GM12878 (cell line): ENCODE measurements at regions not wholly inside any gene's neighbourhood (a gene's known extent, or its start where the extent isn't known, plus 50 kb on each side); places are given as distances from the start of the nearest gene placed in this dataset.

ENCODE experiments used
- ATAC-seq: fragments of 200-7000 bp; cut with Tn5 transposase; 3 replicates; pipeline ENCODE4 v1.9.1; 2020; ENCODE audit warnings: mild to moderate bottlenecking, moderate library complexity
- BruUV-seq: library from RNA; stranded (reverse); fragments of 400-500 nt; replicated peaks from 2 replicates; lab custom pipeline; 2021; lab: Mats Ljungman, UMichigan
- CTCF ChIA-PET: fragments of 300-600 bp; sonication (Branson Sonifier 250); formaldehyde crosslinking; extraction: SDS; loops from one replicate; lab custom pipeline; 2021; ENCODE audit warnings: inconsistent platforms; lab: Yijun Ruan, JAX
- POLR2A ChIA-PET: fragments of 350-600 bp; formaldehyde crosslinking; extraction: SDS; loops from one replicate; lab custom pipeline; 2021; ENCODE audit warnings: inconsistent platforms; lab: Charles Lee
- RAD21 ChIA-PET: fragments of 300-600 bp; sonication (Branson Sonifier 250); formaldehyde crosslinking; loops from one replicate; lab custom pipeline; 2023; ENCODE audit warnings: antibody characterized with exemption; ENCODE audit not compliant: unreplicated experiment; lab: Charles Lee
- SMC1A ChIA-PET: fragments of 300-600 bp; sonication (Branson Sonifier 250); formaldehyde crosslinking; loops from one replicate; lab custom pipeline; 2023; ENCODE audit not compliant: unreplicated experiment, uncharacterized antibody; lab: Charles Lee
- DNase-seq: peaks from one replicate; pipeline ENCODE4 v3.0.0-alpha.2; 2011; ENCODE audit warnings: low read depth, low spot score
- FAIRE-seq: peaks from 3 replicates; lab custom pipeline; 2011; peaks lifted over from hg19 to GRCh38; lab: Jason Lieb, UNC
- H2AFZ ChIP-seq: 2 replicates; pipeline ENCODE4 v1.6.0; 2011; ENCODE audit warnings: low read depth, low read length, control low read depth; ENCODE audit not compliant: control insufficient read depth
- H3K27ac ChIP-seq: 2 replicates; pipeline ENCODE4 v1.5.1; 2011; ENCODE audit warnings: control low read depth; ENCODE audit not compliant: control insufficient read depth, insufficient read depth
- H3K27me3 ChIP-seq, 2 experiments: replicated peaks in 1 of 2; 2 replicates each; pipeline versions ENCODE4 v1.6.0 to v1.6.1; 2011; ENCODE audit warnings: low read length in 1 of 2; ENCODE audit not compliant: control insufficient read depth in 2 of 2, insufficient read depth in 2 of 2
- H3K36me3 ChIP-seq, 2 experiments: 2 replicates each; pipeline ENCODE4 v1.5.1; 2011; ENCODE audit warnings: low read length in 1 of 2; ENCODE audit not compliant: control insufficient read depth in 2 of 2, insufficient read depth in 2 of 2
- H3K4me1 ChIP-seq: 2 replicates; pipeline ENCODE4 v1.6.1; 2011; ENCODE audit warnings: mild to moderate bottlenecking, low read length, moderate library complexity, mixed read lengths; ENCODE audit not compliant: control insufficient read depth, insufficient read depth
- H3K4me2 ChIP-seq: 2 replicates; pipeline ENCODE4 v1.6.0; 2011; ENCODE audit warnings: control low read depth; ENCODE audit not compliant: control insufficient read depth, insufficient read depth
- H3K4me3 ChIP-seq: fragments of 200-600 bp; sonication (generic); 2 replicates; pipeline ENCODE4 v1.5.1; 2016
- H3K79me2 ChIP-seq: 2 replicates; pipeline ENCODE4 v1.6.0; 2011; ENCODE audit warnings: low read length; ENCODE audit not compliant: control insufficient read depth, insufficient read depth
- H3K9ac ChIP-seq: 2 replicates; pipeline ENCODE4 v1.8.0; 2011; ENCODE audit warnings: low read length, control low read depth, mixed read lengths; ENCODE audit not compliant: control insufficient read depth, insufficient read depth
- H3K9me3 ChIP-seq: replicated peaks from 3 replicates; pipeline ENCODE4 v1.5.1; 2011; ENCODE audit warnings: mild to moderate bottlenecking, low read length; ENCODE audit not compliant: control insufficient read depth, insufficient read depth
- H4K20me1 ChIP-seq: 2 replicates; pipeline ENCODE4 v1.6.0; 2011; ENCODE audit not compliant: control insufficient read depth, insufficient read depth
- BHLHE40 ChIP-seq, 2 experiments: fragments of 450-650 bp in 1 of 2; IDR thresholded peaks; 2 replicates each; pipeline ENCODE4 v1.6.1; 2011 to 2017; ENCODE audit warnings: low read depth in 2 of 2, borderline replicate concordance in 1 of 2, improper control_type of control experiment in 1 of 2, low read length in 1 of 2, mild to moderate bottlenecking in 1 of 2
- EGR1 ChIP-seq, 2 experiments: IDR thresholded peaks; 1 replicate in 1 of 2; 2 replicates in 1 of 2; pipeline ENCODE4 v1.6.1; 2011 to 2012; ENCODE audit warnings: low read depth in 2 of 2, low read length in 2 of 2, borderline replicate concordance in 1 of 2, mild to moderate bottlenecking in 1 of 2, moderate library complexity in 1 of 2
- EP300 ChIP-seq, 2 experiments: fragments of 150-350 bp in 1 of 2; IDR thresholded peaks; 2 replicates each; pipeline ENCODE4 v1.6.1; 2011 to 2012; ENCODE audit warnings: low read depth in 2 of 2, low read length in 2 of 2, borderline replicate concordance in 1 of 2, improper control_type of control experiment in 1 of 2, inconsistent platforms in 1 of 2; ENCODE audit not compliant: control insufficient read depth in 1 of 2
- LARP7 ChIP-seq: fragments of 450-650 bp; IDR thresholded peaks from 2 replicates; pipeline ENCODE4 v1.6.1; 2017; ENCODE audit warnings: mild to moderate bottlenecking
- MYB ChIP-seq: fragments of 150-350 bp; IDR thresholded peaks from 2 replicates; pipeline ENCODE4 v1.6.1; 2014; ENCODE audit warnings: mild to moderate bottlenecking, low read depth, low read length, borderline replicate concordance
- POU2F2 ChIP-seq: IDR thresholded peaks from 3 replicates; pipeline ENCODE4 v1.6.1; 2011; ENCODE audit warnings: low read depth, mild to moderate bottlenecking, low read length, borderline replicate concordance
- SKIL ChIP-seq: fragments of 450-650 bp; IDR thresholded peaks from 2 replicates; pipeline ENCODE4 v1.6.1; 2017; ENCODE audit warnings: mild to moderate bottlenecking, low read depth, inconsistent platforms; ENCODE audit not compliant: poor library complexity, severe bottlenecking
- SMAD1 ChIP-seq: fragments of 450-650 bp; IDR thresholded peaks from 2 replicates; pipeline ENCODE4 v1.6.1; 2018; ENCODE audit warnings: mild to moderate bottlenecking, low read depth; ENCODE audit not compliant: partially characterized antibody
- TAF1 ChIP-seq: IDR thresholded peaks from 2 replicates; pipeline ENCODE4 v1.6.1; 2011; ENCODE audit warnings: mild to moderate bottlenecking, low read depth, low read length, borderline replicate concordance
- WGBS: methylation state at CpG from one replicate; pipeline ENCODE4 v1.1.6; 2016; ENCODE audit warnings: low lambda C conversion rate; ENCODE audit not compliant: insufficient replicate concordance, insufficient coverage; ENCODE audit errors: missing lambda C conversion rate; 5-methylcytosine and 5-hydroxymethylcytosine counted together
- in situ Hi-C: fragments of 300-500 bp; cut with MboI; formaldehyde crosslinking; loops from 9 replicates; pipeline ENCODE4 v1.14.3; 2018; ENCODE audit warnings: mixed read lengths
- intact Hi-C: fragments of 100-400 bp; cut with micrococcal nuclease; formaldehyde crosslinking; loops from one replicate; pipeline ENCODE4 v1.14.2; 2022; ENCODE audit not compliant: unreplicated experiment
- TF ChIP-seq, protein P1 (sequence below): fragments of 450-650 bp; IDR thresholded peaks from 2 replicates; pipeline ENCODE4 v1.6.1; 2018; ENCODE audit warnings: mild to moderate bottlenecking, low read depth, moderate library complexity; ENCODE audit not compliant: partially characterized antibody

GRCh38 chr5:112511920-112512319, 92.8 kb upstream of the EPB41L4A start:
- SMC1A ChIA-PET: interaction anchor here (1.3 to 2.8 kb wide), 5 partner anchors 11 to 251 kb away, joined by 3 to 10 read pairs (median 7); no protein-coding TSS in a partner anchor
- H4K20me1 ChIP-seq: no peaks in the 10 kb centered on the region
- RAD21 ChIA-PET: no interaction called here
- H3K79me2 ChIP-seq: no peaks in the 10 kb centered on the region
- H3K4me1 ChIP-seq: no peaks in the 10 kb centered on the region
- no peak overlapping the region for H3K27ac ChIP-seq
- H3K27me3 ChIP-seq: no peaks in the 10 kb centered on the region
- in situ Hi-C loops: no loop called here
- POLR2A ChIA-PET: no interaction called here
- no peak overlapping the region for H2AFZ ChIP-seq
- H3K9me3 ChIP-seq: no peaks in the 10 kb centered on the region
- intact Hi-C loops: no loop called here
- H3K4me2 ChIP-seq: no peak overlapping the region
- no peak for TF ChIP-seq TAF1
- TF ChIP-seq EP300 (IDR thresholded peaks at IDR 0.05; ENCODE audit: borderline replicate concordance in 1 of 2, control insufficient read depth in 1 of 2, low read depth in 2 of 2, low read length in 2 of 2): no peak
- no TSS peak for BruUV-seq
- DNase-seq (no peak), FAIRE-seq (no peak), ATAC-seq (no peak)
- H3K4me3 ChIP-seq: no peak overlapping the region
- no peaks in the 10 kb centered on the region for H3K36me3 ChIP-seq
- no peak overlapping the region for H3K9ac ChIP-seq
- CTCF ChIA-PET: interaction anchor here (0.9 to 2.9 kb wide), 2 partner anchors 18 to 19 kb away, joined by 4 to 16 read pairs; no protein-coding TSS in a partner anchor

GRCh38 chr5:112512901-112513300, 93.8 kb upstream of the EPB41L4A start:
- in situ Hi-C loops: no loop called here

More at GRCh38 chr5:112512901-112513300, 93.8 kb upstream of the EPB41L4A start:
- TF ChIP-seq SMAD1 (no peak), MYB (no peak), POU2F2 (no peak), EGR1 (IDR thresholded peaks at IDR 0.05; ENCODE audit: borderline replicate concordance in 1 of 2, low read depth in 2 of 2, low read length in 2 of 2) (no peak), SKIL (no peak), BHLHE40 (IDR thresholded peaks at IDR 0.05; ENCODE audit: borderline replicate concordance in 1 of 2, low read depth in 2 of 2, low read length in 1 of 2) (no peak), LARP7 (no peak)
- TF ChIP-seq, protein P1, sequence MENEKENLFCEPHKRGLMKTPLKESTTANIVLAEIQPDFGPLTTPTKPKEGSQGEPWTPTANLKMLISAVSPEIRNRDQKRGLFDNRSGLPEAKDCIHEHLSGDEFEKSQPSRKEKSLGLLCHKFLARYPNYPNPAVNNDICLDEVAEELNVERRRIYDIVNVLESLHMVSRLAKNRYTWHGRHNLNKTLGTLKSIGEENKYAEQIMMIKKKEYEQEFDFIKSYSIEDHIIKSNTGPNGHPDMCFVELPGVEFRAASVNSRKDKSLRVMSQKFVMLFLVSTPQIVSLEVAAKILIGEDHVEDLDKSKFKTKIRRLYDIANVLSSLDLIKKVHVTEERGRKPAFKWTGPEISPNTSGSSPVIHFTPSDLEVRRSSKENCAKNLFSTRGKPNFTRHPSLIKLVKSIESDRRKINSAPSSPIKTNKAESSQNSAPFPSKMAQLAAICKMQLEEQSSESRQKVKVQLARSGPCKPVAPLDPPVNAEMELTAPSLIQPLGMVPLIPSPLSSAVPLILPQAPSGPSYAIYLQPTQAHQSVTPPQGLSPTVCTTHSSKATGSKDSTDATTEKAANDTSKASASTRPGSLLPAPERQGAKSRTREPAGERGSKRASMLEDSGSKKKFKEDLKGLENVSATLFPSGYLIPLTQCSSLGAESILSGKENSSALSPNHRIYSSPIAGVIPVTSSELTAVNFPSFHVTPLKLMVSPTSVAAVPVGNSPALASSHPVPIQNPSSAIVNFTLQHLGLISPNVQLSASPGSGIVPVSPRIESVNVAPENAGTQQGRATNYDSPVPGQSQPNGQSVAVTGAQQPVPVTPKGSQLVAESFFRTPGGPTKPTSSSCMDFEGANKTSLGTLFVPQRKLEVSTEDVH: no peak
- Histone ChIP-seq H4K20me1 (no peaks in the 10 kb centered on the region), H3K27ac (no peak overlapping the region), H3K79me2 (no peaks in the 10 kb centered on the region), H3K9me3 (no peaks in the 10 kb centered on the region; the same call in 2 of the 3 replicates), H3K27me3 (no peaks in the 10 kb centered on the region), H2AFZ (no peak overlapping the region), H3K36me3 (no peaks in the 10 kb centered on the region), H3K4me2 (no peak overlapping the region), H3K4me3 (no peak overlapping the region), H3K9ac (no peak overlapping the region), H3K4me1 (no peaks in the 10 kb centered on the region)
- ChIA-PET POLR2A (interaction anchor here (0.5 to 1.1 kb wide), 3 partner anchors 16 to 416 kb away, joined by 3 to 4 read pairs (median 4); no protein-coding TSS in a partner anchor), SMC1A (interaction anchor here (0.8 to 2.8 kb wide), 7 partner anchors 10 to 250 kb away, joined by 3 to 16 read pairs (median 7); no protein-coding TSS in a partner anchor), CTCF (interaction anchor here (0.6 to 2.9 kb wide), 4 partner anchors 20 to 991 kb away, joined by 3 to 16 read pairs (median 3); no protein-coding TSS in a partner anchor), RAD21 (no interaction called here)
- ATAC-seq (no peak), DNase-seq (no peak), FAIRE-seq (no peak)
- BruUV-seq: no TSS peak
- intact Hi-C loops: no loop called here
- WGBS: 62% methylated on average over 2 of the region's 2 CpGs
